Stomach (tissue), 8 donors: ENCODE measurements at regions not wholly inside any gene's neighbourhood (a gene's known extent, or its start where the extent isn't known, plus 50 kb on each side); places are given as distances from the start of the nearest gene placed in this dataset.

ENCODE experiments used
- DNase-seq, 2 donors: peaks; one replicate each; pipeline versions ENCODE4 v3.0.0 to v3.0.0-alpha.2; 2013 to 2019
- H3K27ac ChIP-seq, 5 donors: fragments of 200-600 bp in 4 of 5; sonication (generic) in 4 of 5; one replicate each; pipeline ENCODE4 v1.5.1; 2013 to 2019; ENCODE audit warnings: mild to moderate bottlenecking in 1 of 5, moderate library complexity in 1 of 5
- H3K27me3 ChIP-seq, 3 donors: fragments of 200-600 bp; sonication (generic); one replicate each; pipeline ENCODE4 v1.5.1; 2017 to 2019; ENCODE audit warnings: mixed run types in 1 of 3
- H3K36me3 ChIP-seq, 4 donors: fragments of 200-600 bp; sonication (generic); 1 replicate in 3 of 4; 2 replicates in 1 of 4; pipeline ENCODE4 v1.5.1; 2016 to 2019
- H3K4me1 ChIP-seq, 4 donors: fragments of 200-600 bp; sonication (generic); one replicate each; pipeline ENCODE4 v1.5.1; 2016 to 2019
- H3K4me3 ChIP-seq, 4 donors: fragments of 200-600 bp; sonication (generic) in 3 of 4; one replicate each; pipeline ENCODE4 v1.5.1; 2016 to 2019; ENCODE audit warnings: mild to moderate bottlenecking in 1 of 4
- H3K9me3 ChIP-seq, 4 donors: fragments of 200-600 bp; sonication (generic); one replicate each; pipeline ENCODE4 v1.5.1; 2016 to 2019
- EP300 ChIP-seq: sonication (generic); formaldehyde crosslinking; IDR thresholded peaks from one replicate; pipeline ENCODE4 v1.6.1; 2017; ENCODE audit warnings: antibody characterized with exemption
- POLR2A ChIP-seq, 4 donors: fragments of 450-650 bp; IDR thresholded peaks; one replicate each; pipeline ENCODE4 v1.6.1; 2016; ENCODE audit warnings: antibody characterized with exemption in 4 of 4, control low read depth in 2 of 4, mild to moderate bottlenecking in 1 of 4, moderate library complexity in 1 of 4
- POLR2AphosphoS5 ChIP-seq, 3 donors: sonication (generic); formaldehyde crosslinking; IDR thresholded peaks; one replicate each; pipeline ENCODE4 v1.6.1; 2016; ENCODE audit warnings: antibody characterized with exemption in 3 of 3
- WGBS, 5 donors: extraction: QIAGEN DNeasy Blood & Tissue Kit in 3 of 5; methylation state at CpG; one replicate each; pipeline versions ENCODE4 v1.1.5 to v1.1.7; 2013 to 2018; 5-methylcytosine and 5-hydroxymethylcytosine counted together
- intact Hi-C: fragments of 100-400 bp; cut with DNase I; formaldehyde crosslinking; loops from one replicate; pipeline ENCODE4 v1.15.1; 2023; ENCODE audit warnings: low total_unique reads
- TF ChIP-seq, protein P1 (sequence below), 7 experiments: fragments of 450-650 bp in 4 of 7; fragments of 200-600 bp in 3 of 7; sonication (generic) in 3 of 7; IDR thresholded peaks; one replicate each; pipeline ENCODE4 v1.5.1; 2016 to 2019; ENCODE audit warnings: antibody characterized with exemption in 7 of 7, control low read depth in 2 of 7, mild to moderate bottlenecking in 1 of 7
- donor health status: healthy with polysubstance abuse.
- donor health status: Bipolar disorder and iron deficiency.
- donor health status: healthy.

DNA sequence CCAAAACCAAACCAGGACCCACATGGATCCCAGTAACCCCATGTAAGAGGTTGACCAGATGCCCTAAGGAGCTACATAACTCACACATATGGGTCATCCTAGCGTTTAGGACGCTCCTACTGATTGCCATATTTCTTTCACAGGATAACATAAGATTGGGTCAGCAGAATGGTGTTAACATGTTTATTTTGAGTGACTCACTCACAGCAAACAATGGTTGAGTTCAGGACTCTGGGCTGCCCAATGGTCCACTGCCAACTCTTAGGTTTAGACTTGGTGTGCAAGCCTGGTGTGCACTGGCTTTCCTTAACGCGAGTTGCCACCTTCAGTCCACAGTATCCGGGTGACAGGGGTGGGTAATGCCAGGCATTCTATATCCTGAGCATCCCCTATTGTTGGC is 211.5 kb downstream of the GPAM start:
- no peak for TF ChIP-seq EP300
- TF ChIP-seq, protein P1, sequence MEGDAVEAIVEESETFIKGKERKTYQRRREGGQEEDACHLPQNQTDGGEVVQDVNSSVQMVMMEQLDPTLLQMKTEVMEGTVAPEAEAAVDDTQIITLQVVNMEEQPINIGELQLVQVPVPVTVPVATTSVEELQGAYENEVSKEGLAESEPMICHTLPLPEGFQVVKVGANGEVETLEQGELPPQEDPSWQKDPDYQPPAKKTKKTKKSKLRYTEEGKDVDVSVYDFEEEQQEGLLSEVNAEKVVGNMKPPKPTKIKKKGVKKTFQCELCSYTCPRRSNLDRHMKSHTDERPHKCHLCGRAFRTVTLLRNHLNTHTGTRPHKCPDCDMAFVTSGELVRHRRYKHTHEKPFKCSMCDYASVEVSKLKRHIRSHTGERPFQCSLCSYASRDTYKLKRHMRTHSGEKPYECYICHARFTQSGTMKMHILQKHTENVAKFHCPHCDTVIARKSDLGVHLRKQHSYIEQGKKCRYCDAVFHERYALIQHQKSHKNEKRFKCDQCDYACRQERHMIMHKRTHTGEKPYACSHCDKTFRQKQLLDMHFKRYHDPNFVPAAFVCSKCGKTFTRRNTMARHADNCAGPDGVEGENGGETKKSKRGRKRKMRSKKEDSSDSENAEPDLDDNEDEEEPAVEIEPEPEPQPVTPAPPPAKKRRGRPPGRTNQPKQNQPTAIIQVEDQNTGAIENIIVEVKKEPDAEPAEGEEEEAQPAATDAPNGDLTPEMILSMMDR (IDR thresholded peaks at IDR 0.05), result no peak
- TF ChIP-seq POLR2A (IDR thresholded peaks at IDR 0.05), result no peak
- TF ChIP-seq POLR2AphosphoS5 (IDR thresholded peaks at IDR 0.05), result no peak
- Histone ChIP-seq H3K36me3 (no peaks in the 10 kb centered on the region), H3K4me3 (no peak overlapping the region), H3K9me3 (peaks cover 0 to 3% (median 0%) of the 10 kb centered on the region in 4 donors), H3K27me3 (no peaks in the 10 kb centered on the region), H3K4me1 (no peaks in the 10 kb centered on the region), H3K27ac (no peak overlapping the region)
- intact Hi-C loops, result no loop called here
- no peak for DNase-seq
- 61 to 78% (median 65%) methylated on average over 5 of the region's 5 CpGs for WGBS, 5 donors

DNA sequence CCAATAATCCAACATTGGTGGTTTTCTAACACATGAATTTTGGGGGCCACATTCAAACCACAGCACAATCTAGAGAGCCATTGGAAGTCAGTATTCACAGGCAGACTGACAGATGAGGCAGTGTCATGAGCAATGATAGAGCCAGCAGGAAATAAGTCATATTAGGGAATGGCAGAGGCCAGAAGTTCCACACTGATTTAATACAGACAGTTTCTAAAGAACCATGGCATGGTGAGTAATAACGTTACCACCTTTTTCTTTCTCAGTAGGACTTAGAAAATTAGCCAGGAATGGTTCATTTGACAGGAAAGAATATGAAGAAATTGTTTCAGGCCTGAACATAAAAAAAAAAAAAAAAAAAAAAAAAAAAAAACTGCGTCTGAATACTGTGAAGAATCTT is 210.3 kb downstream of the GPAM start:
- no peaks in the 10 kb centered on the region for H3K4me1 ChIP-seq
- no peak overlapping the region for H3K27ac ChIP-seq
- WGBS, 5 donors, result 68 to 84% (median 78%) methylated on average over 2 of the region's 2 CpGs
- H3K27me3 ChIP-seq, result no peaks in the 10 kb centered on the region
- H3K9me3 ChIP-seq, result no peaks in the 10 kb centered on the region
- no peak overlapping the region for H3K4me3 ChIP-seq
- no peaks in the 10 kb centered on the region for H3K36me3 ChIP-seq
- DNase-seq, result no peak
- intact Hi-C loops, result no loop called here
- TF ChIP-seq, protein P1 (IDR thresholded peaks at IDR 0.05), result no peak
- TF ChIP-seq POLR2A (IDR thresholded peaks at IDR 0.05) (no peak), EP300 (no peak), POLR2AphosphoS5 (IDR thresholded peaks at IDR 0.05) (no peak)

DNA sequence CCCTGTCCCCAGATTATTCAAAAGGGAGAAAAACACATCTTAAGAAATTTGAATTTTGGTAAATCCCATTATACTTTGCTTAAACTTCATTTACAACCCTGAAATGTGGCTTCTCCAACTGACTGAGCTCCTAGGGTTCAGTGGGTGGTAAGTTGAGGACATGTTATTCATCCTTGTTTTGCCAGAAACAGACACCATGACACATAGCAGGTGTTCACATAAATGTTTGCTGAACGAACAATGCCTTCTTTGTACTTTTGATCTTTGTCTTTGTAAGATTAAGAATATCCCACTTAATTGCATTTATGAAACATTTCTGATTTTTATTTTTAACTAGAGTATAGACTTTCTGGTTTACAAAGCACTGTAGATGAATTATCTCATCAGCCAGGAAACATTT is 209.7 kb downstream of the GPAM start:
- TF ChIP-seq POLR2AphosphoS5 (IDR thresholded peaks at IDR 0.05) (no peak), EP300 (no peak), POLR2A (IDR thresholded peaks at IDR 0.05) (no peak)
- TF ChIP-seq, protein P1 (IDR thresholded peaks at IDR 0.05), result no peak
- no peak for DNase-seq
- WGBS, 5 donors, result 71 to 81% (median 79%) methylated on average over 1 of the region's 1 CpG
- no peak overlapping the region for H3K4me3 ChIP-seq
- no peaks in the 10 kb centered on the region for H3K4me1 ChIP-seq
- intact Hi-C loops, result no loop called here
- H3K27ac ChIP-seq, result no peak overlapping the region
- no peaks in the 10 kb centered on the region for H3K27me3 ChIP-seq
- H3K9me3 ChIP-seq, result no peaks in the 10 kb centered on the region
- H3K36me3 ChIP-seq, result no peaks in the 10 kb centered on the region

DNA sequence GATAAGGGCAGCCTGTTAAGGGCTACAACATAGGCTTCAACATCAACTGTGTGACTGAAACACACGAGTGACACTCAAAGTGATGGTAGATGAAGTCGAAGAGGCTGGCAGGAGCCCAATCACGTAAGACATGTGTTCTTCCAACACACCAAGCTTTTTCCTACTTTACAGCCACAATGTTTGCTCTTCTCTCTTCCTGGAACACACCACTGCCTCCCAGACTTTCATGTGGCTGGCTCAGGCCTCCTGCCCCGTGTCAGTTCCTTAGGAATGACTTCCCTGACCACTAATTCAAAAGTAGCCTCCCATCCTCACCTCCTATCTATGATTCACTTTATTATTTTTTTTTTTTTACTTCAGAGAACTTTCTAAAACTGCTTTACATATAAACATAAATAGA is 209.2 kb downstream of the GPAM start:
- DNase-seq, result no peak
- H3K27ac ChIP-seq, result no peak overlapping the region
- H3K27me3 ChIP-seq, result no peaks in the 10 kb centered on the region
- no peaks in the 10 kb centered on the region for H3K4me1 ChIP-seq
- WGBS, 5 donors, result 58 to 63% (median 61%) methylated on average over 4 of the region's 4 CpGs
- intact Hi-C loops, result no loop called here
- H3K9me3 ChIP-seq, result no peaks in the 10 kb centered on the region
- TF ChIP-seq EP300, result no peak
- TF ChIP-seq POLR2A (IDR thresholded peaks at IDR 0.05), result no peak
- TF ChIP-seq POLR2AphosphoS5 (IDR thresholded peaks at IDR 0.05), result no peak
- TF ChIP-seq, protein P1 (IDR thresholded peaks at IDR 0.05), result no peak
- H3K36me3 ChIP-seq, result no peaks in the 10 kb centered on the region
- H3K4me3 ChIP-seq, result no peak overlapping the region
